Activated CD4-positive, CD25-positive, alpha-beta regulatory T cell (primary cell): ENCODE measurements at regions not wholly inside any gene's neighbourhood (a gene's known extent, or its start where the extent isn't known, plus 50 kb on each side); places are given as distances from the start of the nearest gene placed in this dataset.

Experiments
- DNase-seq, 4 experiments: peaks; one replicate each; lab custom pipeline; 2025; lab: John Stamatoyannopoulos, UW

DNA sequence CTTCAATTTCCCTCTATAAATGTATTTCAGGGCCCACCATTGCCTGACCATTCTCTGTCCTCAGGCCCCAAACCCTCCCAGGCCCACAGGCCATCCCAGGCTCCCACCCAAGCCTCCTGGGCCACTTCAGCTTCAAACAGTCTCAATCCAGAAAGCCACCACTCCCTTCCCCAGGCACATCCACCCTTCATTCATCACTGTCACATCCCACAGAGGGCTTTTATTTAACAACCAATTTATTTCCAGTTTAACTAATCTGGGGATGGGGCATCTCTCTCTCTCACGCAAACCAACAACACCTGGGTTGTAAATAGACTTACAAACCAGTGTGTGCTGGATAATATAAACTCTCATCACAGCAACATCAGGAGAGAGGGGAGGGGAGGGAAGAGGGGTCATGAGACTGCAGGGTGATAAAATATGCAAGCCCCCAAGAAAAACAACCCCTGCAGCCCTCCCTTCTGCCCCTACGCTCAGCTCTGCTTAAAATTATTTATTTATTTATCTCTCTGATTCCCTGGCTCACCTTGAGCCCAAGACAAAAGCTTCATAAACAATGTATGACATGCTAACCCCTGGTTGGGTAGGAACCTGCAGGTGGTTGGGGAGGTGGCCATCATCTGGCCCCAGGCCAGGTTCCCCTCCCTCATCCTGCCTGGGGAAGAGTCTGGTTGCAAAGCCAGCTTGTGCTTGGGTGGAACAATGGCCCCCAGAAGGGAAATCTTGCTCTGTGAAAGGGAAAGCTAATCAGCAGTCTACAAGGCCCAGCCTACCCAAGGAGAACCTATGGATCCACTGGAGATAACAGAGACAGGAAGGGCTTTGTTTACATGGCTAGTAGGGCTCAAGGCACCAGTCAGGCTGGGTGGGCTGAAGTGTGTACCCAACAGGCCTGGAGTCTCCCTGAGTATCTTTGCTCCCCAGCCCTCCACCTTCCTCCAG lies 359.2 kb downstream of the BUD13 start:
- no peak for DNase-seq

DNA sequence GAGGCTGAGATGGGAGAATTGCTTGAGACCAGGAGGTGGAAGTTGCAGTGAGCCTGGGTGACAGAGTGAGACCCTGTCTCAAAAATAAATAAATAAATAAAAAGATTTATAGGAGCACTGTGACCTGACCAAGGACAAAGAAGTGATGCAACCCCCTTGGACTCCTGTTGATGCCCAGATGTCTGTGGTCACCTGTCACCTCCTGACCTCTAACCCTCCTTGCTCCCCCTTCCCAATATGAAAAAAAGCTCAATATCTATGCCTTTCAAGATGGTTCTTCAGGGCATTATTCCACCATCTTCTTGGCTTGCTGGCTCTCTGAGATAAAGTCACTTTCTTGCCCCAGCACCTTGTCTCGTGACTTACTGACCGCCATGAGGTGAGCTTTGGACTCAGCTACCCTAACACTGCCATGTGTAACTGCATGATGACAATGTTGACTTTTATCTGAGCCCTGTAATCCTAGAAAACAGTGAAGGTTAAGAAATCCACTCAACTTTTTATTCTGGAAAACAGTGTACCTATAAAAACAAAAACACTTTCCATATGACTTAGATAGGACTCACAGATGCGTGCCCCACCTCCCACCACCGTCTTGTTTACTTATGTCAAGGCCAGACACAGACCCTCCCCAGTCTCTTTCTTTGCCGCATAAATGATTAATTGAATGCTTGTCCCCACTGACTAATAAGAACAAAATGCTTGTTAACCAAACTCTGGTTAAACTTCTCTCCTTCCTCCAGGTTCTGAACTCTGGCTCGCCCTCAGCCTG lies 360.5 kb downstream of the BUD13 start:
- no peak for DNase-seq

- DNase-seq = no peak
Observed at GRCh38 chr11:116409238-116409637, 363.5 kb downstream of the BUD13 start.

DNA sequence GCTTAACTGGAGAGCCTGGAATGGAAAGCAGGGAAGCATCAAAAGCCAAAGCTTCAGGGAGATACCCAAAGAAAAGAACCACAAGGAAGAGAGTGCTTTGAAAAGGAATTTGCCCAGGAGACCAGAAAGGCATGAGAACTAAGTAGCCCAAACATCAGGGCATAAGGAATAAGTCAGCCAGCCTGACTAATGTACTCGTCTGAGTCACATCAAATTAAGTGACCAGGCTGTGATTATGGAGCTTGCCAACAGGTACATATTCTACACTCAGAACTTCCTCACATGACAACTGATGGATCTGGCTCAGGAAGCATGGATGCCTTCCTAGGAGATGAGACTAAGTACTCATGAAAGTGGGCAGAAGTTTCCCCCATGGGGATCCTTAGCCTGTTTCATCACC lies 366.7 kb downstream of the BUD13 start:
- no peak for DNase-seq

DNA sequence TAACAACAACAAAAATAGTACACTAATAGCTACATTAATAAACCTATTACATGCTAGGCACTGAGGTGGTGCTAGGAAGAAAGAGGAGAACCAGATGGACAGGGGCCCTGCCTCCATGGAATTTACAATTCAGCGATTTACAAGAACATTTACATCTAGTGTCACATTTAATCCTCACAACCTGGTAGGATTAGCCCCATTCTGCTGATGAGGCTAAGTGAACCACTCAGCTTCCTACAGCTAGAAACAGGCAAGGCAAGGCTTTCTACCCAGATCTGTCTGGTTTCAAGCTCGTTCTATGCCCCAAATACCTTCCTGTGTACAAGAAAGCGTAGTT lies 368.4 kb downstream of the BUD13 start:
- DNase-seq = no peak

DNA sequence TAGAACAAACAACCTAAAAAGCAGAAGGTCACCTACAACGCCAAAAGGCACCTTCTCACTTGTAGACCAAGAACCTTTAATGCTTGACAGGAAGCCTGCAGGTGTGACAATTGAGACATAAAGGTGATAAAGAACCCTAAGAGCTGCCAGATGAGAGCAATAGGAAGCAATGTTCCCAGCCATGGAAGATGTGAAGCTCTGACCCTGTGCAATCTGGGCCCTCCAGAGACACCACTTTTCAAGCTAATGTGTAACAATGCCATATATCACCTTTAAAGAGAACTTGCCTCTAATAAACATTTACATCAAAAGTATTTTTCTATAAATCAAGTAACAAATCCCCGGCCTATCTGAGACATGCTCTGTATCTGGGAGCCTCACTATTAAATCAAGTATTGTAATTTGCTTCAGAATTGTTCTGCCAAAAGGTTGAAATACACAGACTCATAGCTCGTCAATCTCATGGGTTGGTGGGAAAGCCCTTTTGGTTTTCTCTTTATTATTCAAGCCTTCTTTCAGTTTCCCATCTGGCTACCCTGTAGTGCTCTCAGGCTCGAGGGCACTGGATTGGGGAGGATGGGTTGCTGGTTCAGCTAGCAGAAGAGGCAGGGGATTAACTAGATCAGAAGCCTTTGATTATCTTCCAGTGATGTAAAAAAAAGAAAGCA lies 368.9 kb downstream of the BUD13 start:
- DNase-seq = no peak

DNA sequence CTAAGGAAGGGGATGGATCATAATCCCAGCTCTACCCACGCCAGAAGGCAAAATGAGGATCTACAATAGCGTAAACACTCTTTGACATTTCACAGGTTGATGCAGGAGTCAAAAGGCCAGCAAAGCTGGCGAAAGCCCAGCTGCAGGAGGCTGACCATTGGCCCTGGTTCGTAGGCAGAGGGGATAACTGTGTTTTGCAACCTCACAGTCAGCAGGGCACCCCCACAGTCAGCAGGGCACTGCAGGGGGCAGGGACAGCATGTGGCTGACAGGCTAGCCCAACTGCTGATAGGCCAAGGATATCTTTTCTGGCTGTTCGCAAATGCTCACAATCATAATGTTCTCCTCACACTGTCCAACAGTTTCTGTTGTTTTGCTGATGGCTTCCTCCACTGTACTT lies 372.7 kb downstream of the BUD13 start:
- DNase-seq = no peak

DNA sequence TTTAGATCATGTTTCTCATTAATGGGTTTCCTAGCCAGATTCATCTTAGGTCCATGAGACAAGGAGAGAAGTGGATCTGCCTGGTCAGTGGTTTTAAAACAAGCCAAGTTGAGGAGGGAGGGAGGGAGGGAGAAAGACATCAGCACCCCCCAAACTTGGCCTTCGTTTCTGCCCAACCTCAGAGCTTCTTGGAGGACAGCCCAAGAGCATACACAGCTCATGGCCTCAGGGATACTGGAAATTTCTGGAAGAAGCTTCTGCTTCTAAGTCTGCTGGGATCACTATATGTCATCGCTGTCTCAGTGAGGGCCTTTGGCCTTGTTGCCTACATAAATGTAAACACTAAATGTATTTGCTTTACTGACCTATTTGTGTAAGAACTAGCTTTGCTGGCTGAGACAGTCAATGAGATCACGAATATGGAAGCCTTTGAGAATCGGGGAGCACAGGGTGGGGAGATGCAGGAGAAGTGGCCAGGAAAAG lies 375.1 kb downstream of the BUD13 start:
- no peak for DNase-seq

- no peak for DNase-seq
Observed at GRCh38 chr11:116396331-116396730, 376.5 kb downstream of the BUD13 start.

DNA sequence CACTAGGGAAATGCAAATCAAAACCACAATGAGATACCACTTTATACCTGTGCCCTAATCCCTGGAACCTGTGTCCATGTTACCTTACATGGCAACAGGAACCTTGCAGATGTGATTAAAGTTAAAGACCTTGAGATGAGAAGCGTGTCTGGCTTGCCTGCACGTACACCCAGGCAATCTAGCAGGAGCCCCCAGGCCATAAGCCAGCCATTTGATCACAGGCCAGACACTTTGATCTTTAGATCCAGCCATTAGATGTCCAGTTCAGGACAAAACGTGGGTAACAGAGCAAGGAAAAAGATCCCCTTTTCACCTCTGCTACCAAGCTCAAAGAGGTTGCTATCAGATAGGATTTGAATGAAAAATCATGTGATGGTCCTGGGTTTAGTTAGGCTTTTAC lies 378.8 kb downstream of the BUD13 start:
- DNase-seq = no peak

DNA sequence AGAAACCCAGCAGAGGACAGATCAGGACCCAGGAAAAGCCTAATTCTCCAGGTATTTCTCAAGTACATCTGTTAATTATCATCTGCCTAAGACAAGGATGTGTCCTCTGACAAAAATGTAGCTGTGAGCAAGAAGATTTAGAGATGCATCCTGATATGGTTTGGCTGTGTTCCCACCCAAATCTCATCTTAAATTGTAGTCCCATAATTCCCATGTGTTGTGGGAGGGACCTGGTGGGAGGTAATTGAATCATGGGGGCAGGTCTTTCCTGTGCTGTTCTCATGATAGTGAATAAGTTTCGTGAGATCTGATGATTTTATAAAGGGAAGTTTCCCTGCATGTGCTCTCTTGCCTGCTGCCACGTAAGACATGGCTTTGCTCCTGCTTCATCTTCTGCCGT lies 381.8 kb downstream of the BUD13 start:
- no peak for DNase-seq

- DNase-seq = no peak
Observed at GRCh38 chr11:116388146-116388545, 384.6 kb downstream of the BUD13 start.

DNA sequence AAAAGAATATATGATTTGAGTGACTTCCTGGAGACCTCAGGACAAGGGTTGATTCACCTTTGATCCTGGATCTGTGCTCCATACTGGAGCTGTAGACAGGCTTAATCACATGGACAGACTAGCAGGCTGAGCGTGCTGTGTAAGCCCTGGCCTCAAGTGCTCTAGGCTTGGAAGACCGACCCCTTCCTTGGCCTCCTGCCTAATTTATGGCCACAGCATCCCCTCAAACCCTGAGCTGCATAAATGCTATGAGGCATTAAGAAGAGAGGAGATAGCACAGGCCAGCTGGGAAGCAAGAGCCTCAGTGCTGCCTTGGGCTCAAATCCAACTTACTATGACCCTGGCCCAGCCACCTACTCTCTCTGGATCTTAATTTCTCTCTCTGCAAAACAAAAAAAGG lies 385.1 kb downstream of the BUD13 start:
- no peak for DNase-seq

GRCh38 chr11:116386118-116386699 lies 386.6 kb downstream of the BUD13 start:
- DNase-seq = no peak

- no peak for DNase-seq
Observed at GRCh38 chr11:116384876-116385275, 387.9 kb downstream of the BUD13 start.

- no peak for DNase-seq
Observed at GRCh38 chr11:116384407-116384806, 388.4 kb downstream of the BUD13 start.

GRCh38 chr11:116379185-116379828 lies 393.5 kb downstream of the BUD13 start:
- DNase-seq = no peak

DNA sequence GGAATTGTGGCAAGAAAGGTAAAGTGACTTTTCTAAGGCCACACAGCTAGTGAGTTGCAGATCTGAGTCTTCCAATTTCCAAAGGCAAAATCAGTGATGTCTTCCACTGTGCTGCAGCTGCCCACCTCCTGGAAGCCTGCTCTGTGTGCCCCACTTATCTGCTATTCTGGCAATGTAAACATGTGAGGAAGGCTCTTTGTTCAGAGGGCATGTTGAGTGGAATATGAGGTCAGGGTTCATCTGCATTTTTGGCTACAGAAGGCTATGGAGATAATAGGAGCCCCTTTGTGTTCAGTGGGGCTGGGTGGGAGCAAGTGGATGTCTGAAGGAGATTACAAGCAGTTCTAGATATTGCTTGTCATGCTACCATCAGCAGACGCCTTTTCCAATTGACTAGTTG lies 396.2 kb downstream of the BUD13 start:
- DNase-seq = no peak

- DNase-seq = no peak
Observed at GRCh38 chr11:116376054-116376453, 396.7 kb downstream of the BUD13 start.

DNA sequence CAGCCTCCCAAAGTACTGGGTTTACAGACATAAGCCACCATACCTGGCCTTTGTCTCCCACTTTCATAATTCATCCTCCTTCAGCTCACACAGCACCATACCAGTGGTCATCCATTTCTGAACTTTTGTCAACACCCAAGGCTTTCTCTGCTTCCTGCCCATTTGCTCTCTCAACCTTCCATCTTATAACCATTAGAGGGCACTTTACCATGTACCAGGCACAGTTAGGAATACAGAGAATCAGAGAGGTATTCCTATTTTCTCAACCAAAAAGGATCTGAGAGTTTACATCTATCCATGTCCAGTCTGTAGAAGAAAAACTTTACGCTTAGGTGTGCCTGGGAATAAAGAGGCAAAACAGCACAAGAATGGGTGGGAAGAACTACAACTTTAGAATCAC lies 397.6 kb downstream of the BUD13 start:
- no peak for DNase-seq

- no peak for DNase-seq
Observed at GRCh38 chr11:116374085-116374484, 398.7 kb downstream of the BUD13 start.
